ENCODE measurements at regions not wholly inside any gene's neighbourhood (a gene's known extent, or its start where the extent isn't known, plus 50 kb on each side); places are given as distances from the start of the nearest gene placed in this dataset.

DNA sequence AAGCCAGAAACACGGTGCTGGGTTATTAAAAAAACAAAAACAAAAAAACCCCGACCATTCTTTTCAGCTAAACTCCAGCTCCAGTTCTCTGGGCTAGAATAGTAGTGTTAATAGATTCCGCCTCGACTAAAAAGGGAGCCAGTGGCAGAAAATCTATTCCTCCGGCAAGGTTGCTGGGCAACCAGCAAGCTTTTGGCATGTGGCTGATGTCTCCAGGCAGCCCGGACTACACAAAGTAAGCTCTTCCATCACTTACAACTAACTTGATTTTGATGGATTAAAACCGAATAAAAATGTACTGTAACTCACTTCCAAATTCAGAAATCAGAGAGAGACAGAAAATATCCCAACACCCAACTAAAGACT, 126.4 kb upstream of the FOXN3 start:
- no peak for DNase-seq
- WGBS (ENCODE audit: insufficient coverage, low coverage, low lambda C conversion rate, missing lambda C conversion rate): 44% methylated on average over 7 of the region's 7 CpGs
- no peak for TF ChIP-seq POLR2A (IDR thresholded peaks at IDR 0.05)
- TF ChIP-seq, protein P1, sequence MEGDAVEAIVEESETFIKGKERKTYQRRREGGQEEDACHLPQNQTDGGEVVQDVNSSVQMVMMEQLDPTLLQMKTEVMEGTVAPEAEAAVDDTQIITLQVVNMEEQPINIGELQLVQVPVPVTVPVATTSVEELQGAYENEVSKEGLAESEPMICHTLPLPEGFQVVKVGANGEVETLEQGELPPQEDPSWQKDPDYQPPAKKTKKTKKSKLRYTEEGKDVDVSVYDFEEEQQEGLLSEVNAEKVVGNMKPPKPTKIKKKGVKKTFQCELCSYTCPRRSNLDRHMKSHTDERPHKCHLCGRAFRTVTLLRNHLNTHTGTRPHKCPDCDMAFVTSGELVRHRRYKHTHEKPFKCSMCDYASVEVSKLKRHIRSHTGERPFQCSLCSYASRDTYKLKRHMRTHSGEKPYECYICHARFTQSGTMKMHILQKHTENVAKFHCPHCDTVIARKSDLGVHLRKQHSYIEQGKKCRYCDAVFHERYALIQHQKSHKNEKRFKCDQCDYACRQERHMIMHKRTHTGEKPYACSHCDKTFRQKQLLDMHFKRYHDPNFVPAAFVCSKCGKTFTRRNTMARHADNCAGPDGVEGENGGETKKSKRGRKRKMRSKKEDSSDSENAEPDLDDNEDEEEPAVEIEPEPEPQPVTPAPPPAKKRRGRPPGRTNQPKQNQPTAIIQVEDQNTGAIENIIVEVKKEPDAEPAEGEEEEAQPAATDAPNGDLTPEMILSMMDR (IDR thresholded peaks at IDR 0.05): no peak
- ATAC-seq: peak; percentile 36 to 69 (median 46)
- Histone ChIP-seq H3K27me3 (no peaks in the 10 kb centered on the region), H3K27ac (no peak overlapping the region), H3K4me1 (no peaks in the 10 kb centered on the region), H3K4me3 (no peak overlapping the region), H3K36me3 (no peaks in the 10 kb centered on the region), H3K9me3 (no peaks in the 10 kb centered on the region)
- intact Hi-C loops (cut with DNase I): no loop called here

DNA sequence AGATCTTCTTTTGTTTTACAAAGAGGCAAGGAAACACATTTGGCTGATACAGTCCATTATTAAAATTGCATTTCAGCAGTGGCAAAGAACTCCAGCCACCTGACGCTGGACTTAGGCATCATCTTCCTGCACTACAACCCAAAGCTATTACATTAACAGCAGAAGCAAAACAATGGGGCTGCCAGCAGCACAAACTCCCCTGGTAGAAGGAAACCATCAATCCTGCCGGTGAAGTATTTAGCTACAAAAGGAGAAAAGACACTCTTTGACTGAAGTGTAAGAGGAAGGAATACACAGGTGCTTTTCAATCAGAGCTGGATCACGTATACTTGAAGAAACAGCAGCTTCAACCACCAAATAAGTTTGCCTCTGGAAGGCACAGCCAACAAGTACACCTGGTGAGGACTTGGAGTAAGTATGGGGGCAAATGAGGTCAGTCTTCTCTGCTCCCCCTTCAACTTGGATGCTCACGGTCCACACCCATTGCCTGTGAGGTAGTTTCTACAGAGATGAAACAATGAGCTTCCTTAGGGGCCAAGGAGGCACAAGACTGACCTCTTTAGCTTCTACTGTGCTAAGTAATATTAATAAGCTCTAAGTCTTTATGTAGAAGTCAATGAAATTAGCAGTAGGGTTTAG, 125.9 kb upstream of the FOXN3 start:
- Histone ChIP-seq H3K36me3 (no peaks in the 10 kb centered on the region), H3K4me1 (no peaks in the 10 kb centered on the region), H3K27ac (no peak overlapping the region), H3K4me3 (no peak overlapping the region), H3K27me3 (no peaks in the 10 kb centered on the region), H3K9me3 (no peaks in the 10 kb centered on the region)
- TF ChIP-seq POLR2A (IDR thresholded peaks at IDR 0.05): no peak
- intact Hi-C loops (cut with DNase I): no loop called here
- WGBS (ENCODE audit: insufficient coverage, low coverage, low lambda C conversion rate, missing lambda C conversion rate): 50% methylated on average over 3 of the region's 4 CpGs
- DNase-seq (no peak), ATAC-seq (peak in 1 of 4 donors; percentile 28)

DNA sequence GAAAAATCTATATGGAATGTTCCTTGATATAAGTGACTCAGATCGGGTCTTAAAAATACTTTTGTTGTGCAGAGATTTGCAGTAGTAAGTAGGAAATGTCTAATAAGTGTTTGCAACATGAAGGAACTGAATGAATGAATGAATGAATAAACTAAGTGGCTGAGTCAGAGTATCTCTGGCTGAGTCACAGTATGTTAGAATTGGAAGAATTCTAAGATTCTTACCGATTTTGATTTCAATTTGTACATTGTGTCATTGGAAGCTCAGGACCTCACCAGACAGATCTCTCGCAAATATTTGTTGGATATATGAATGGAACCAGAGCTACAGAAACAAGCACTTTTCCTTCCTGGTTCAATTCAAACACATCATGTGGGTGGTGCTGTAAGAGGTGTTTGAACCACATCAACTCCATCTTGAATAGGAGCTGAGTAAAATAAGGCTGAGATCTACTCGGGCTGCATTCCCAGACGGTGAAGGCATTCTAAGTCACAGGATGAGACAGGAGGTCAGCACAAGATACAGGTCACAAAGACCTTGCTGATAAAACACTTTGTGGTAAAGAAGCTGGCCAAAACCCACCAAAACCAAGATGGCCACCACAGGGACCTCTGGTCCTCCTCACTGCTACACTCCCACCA, 123.9 kb upstream of the FOXN3 start:
- Histone ChIP-seq H3K4me1 (no peaks in the 10 kb centered on the region), H3K27me3 (no peaks in the 10 kb centered on the region), H3K4me3 (no peak overlapping the region), H3K36me3 (no peaks in the 10 kb centered on the region), H3K9me3 (no peaks in the 10 kb centered on the region), H3K27ac (no peak overlapping the region)
- no peak for DNase-seq
- TF ChIP-seq, protein P1 (IDR thresholded peaks at IDR 0.05): no peak
- no peak for TF ChIP-seq POLR2A (IDR thresholded peaks at IDR 0.05)
- ATAC-seq: no peak
- intact Hi-C loops (cut with DNase I): no loop called here
- whole genome bisulfite sequencing (ENCODE audit: insufficient coverage, low coverage, low lambda C conversion rate, missing lambda C conversion rate): 89% methylated on average over 4 of the region's 5 CpGs

DNA sequence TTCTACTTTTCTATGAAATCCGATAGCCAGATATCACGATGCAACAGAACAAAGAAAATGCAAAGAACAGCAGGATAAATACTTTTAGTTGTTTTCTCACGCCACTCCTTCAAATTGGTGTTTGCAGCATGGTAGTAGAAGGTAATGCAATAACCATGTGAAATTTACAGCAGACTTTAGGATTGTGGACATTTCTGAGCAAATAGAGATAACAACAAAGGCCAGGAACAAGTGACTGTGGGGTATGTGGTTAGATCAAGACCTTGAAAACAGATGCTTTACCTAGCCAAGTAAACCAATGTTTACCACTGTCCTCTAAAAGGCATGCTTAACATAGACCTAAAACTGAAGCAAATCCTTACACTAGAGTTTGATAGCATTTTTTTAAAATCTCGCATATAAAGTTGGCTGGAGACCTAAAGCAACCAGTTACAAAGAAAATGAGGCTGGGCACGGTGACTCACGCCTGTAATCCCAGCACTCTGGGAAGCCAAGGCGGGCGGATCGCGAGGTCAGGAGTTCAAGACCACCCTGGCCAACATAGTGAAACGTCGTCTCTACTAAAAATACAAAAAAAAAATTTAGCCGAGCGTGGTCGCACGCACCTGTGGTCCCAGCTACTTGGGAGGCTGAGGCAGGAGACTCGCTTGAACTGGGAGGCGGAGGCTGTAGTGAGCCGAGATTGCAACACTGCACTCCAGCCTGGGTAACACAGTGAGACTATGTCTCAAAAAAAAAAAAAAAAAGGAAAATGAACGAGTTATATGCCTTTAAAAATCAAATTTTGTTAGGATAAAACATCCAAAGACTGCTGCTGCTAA, 123.2 kb upstream of the FOXN3 start:
- no peak for DNase-seq
- ATAC-seq: no peak
- H3K4me3 ChIP-seq: no peak overlapping the region
- 87% methylated on average over 14 of the region's 20 CpGs for WGBS (ENCODE audit: insufficient coverage, low coverage, low lambda C conversion rate, missing lambda C conversion rate)
- H3K27ac ChIP-seq: no peak overlapping the region
- no peaks in the 10 kb centered on the region for H3K4me1 ChIP-seq
- intact Hi-C loops (cut with DNase I): no loop called here
- H3K36me3 ChIP-seq: no peaks in the 10 kb centered on the region
- no peaks in the 10 kb centered on the region for H3K27me3 ChIP-seq
- no peaks in the 10 kb centered on the region for H3K9me3 ChIP-seq
- TF ChIP-seq POLR2A (IDR thresholded peaks at IDR 0.05): no peak
- TF ChIP-seq, protein P1 (IDR thresholded peaks at IDR 0.05): no peak

DNA sequence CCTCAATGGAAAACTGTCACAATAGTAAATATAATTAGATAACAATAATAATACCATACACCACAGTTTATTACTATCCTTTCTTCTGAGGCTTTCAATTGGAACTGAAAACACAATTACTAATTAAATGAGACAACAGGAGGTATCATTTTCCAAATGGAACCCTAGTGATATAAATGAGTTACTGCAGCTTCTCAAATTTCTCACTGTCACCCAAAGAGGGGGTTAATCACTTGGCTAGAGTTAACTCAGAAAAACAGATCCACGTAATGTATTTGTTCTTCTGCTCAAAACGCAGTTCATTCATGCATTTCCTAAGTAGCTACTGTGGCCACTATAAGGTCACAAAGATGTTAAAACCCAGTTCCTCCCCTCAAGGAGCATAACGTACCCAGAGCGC, 120.9 kb upstream of the FOXN3 start:
- Histone ChIP-seq H3K4me3 (no peak overlapping the region), H3K36me3 (no peaks in the 10 kb centered on the region), H3K27ac (no peak overlapping the region), H3K4me1 (no peaks in the 10 kb centered on the region), H3K27me3 (no peaks in the 10 kb centered on the region), H3K9me3 (no peaks in the 10 kb centered on the region)
- intact Hi-C loops (cut with DNase I): no loop called here
- no peak for TF ChIP-seq POLR2A (IDR thresholded peaks at IDR 0.05)
- TF ChIP-seq, protein P1 (IDR thresholded peaks at IDR 0.05): no peak
- ATAC-seq: no peak
- DNase-seq: no peak
- 77% methylated on average over 4 of the region's 4 CpGs for WGBS (ENCODE audit: insufficient coverage, low coverage, low lambda C conversion rate, missing lambda C conversion rate)

Data from right lobe of liver (tissue), 6 donors.